Loucy (cell line): ENCODE measurements at regions not wholly inside any gene's neighbourhood (a gene's known extent, or its start where the extent isn't known, plus 50 kb on each side); places are given as distances from the start of the nearest gene placed in this dataset.

Experiments used
- H2AFZ ChIP-seq: fragments of 200-600 bp; sonication (generic); 2 replicates; pipeline ENCODE4 v1.6.0; 2016; ENCODE audit warnings: antibody characterized with exemption, mild to moderate bottlenecking, low read length, moderate library complexity
- H3F3A ChIP-seq: fragments of 200-600 bp; 2 replicates; pipeline ENCODE4 v1.6.0; 2016; ENCODE audit warnings: antibody characterized with exemption, low read depth, mild to moderate bottlenecking
- H3K27me3 ChIP-seq: fragments of 200-600 bp; sonication (generic); 2 replicates; pipeline ENCODE4 v1.6.1; 2014; ENCODE audit warnings: low read length, mild to moderate bottlenecking; ENCODE audit not compliant: insufficient read depth, poor library complexity, severe bottlenecking
- H3K36me3 ChIP-seq: fragments of 200-600 bp; sonication (generic); 2 replicates; pipeline ENCODE4 v1.6.1; 2016; ENCODE audit warnings: low read length; ENCODE audit not compliant: insufficient read depth
- H3K4me1 ChIP-seq: fragments of 200-600 bp; sonication (generic); 2 replicates; pipeline ENCODE4 v1.5.1; 2014; ENCODE audit warnings: low read length, mild to moderate bottlenecking; ENCODE audit not compliant: insufficient read depth, poor library complexity, severe bottlenecking
- H3K4me2 ChIP-seq: fragments of 200-600 bp; sonication (generic); 2 replicates; pipeline ENCODE4 v1.6.0; 2014; ENCODE audit warnings: antibody characterized with exemption, low read length, low read depth, mild to moderate bottlenecking; ENCODE audit not compliant: poor library complexity, severe bottlenecking
- H3K4me3 ChIP-seq: fragments of 200-600 bp; sonication (generic); 2 replicates; pipeline ENCODE4 v1.5.1; 2014; ENCODE audit warnings: low read length, mild to moderate bottlenecking, mixed read lengths; ENCODE audit not compliant: poor library complexity, severe bottlenecking
- H3K79me2 ChIP-seq: fragments of 200-600 bp; sonication (generic); 2 replicates; pipeline ENCODE4 v1.6.1; 2014; ENCODE audit warnings: low read length; ENCODE audit not compliant: insufficient read depth
- H3K9ac ChIP-seq: fragments of 200-600 bp; sonication (generic); 2 replicates; pipeline ENCODE4 v1.6.0; 2014; ENCODE audit warnings: mild to moderate bottlenecking, low read depth, low read length, moderate library complexity; ENCODE audit not compliant: poor library complexity, severe bottlenecking
- H3K9me2 ChIP-seq: fragments of 200-600 bp; sonication (generic); replicated peaks from 2 replicates; pipeline ENCODE4 v1.6.1; 2016; ENCODE audit warnings: low read depth, low read length, mixed read lengths
- H3K9me3 ChIP-seq: fragments of 200-600 bp; sonication (generic); 2 replicates; pipeline ENCODE4 v1.6.1; 2014; ENCODE audit warnings: mild to moderate bottlenecking, antibody characterized with exemption, low read length, low read depth; ENCODE audit not compliant: insufficient read depth
- H4K20me1 ChIP-seq: fragments of 200-600 bp; sonication (generic); 2 replicates; pipeline ENCODE4 v1.6.0; 2014; ENCODE audit warnings: antibody characterized with exemption, low read length, mild to moderate bottlenecking; ENCODE audit not compliant: insufficient read depth, poor library complexity, severe bottlenecking
- EZH2phosphoT487 ChIP-seq: fragments of 200-600 bp; IDR thresholded peaks from 2 replicates; pipeline ENCODE4 v1.6.1; 2018; ENCODE audit warnings: antibody characterized with exemption, mild to moderate bottlenecking, moderate library complexity, borderline replicate concordance
- TF ChIP-seq, protein P1 (sequence below): fragments of 200-600 bp; sonication (generic); conservative IDR thresholded peaks from 2 replicates; pipeline ENCODE4 v1.5.1; 2014; ENCODE audit warnings: mild to moderate bottlenecking, antibody characterized with exemption, low read length

DNA sequence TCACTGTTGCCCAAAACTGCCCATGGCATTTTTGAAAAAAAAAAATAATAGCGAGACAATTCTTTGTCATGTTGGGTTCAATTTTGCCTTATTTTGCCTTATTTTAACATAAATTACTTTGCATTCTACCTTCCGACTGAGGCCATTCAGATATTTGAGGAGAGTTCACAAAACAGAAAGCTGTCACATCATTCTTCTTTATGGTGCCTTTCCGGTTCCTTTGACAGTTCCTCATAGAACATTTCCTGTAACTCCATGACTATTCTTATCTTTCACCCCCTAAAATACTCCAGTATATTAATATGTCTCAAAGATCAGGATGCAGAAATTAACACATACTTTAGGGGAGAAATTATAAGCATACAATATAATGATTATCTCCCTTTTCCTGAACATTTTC is 476.7 kb downstream of the NOVA1 start:
- no peaks in the 10 kb centered on the region for H3K4me1 ChIP-seq
- H3K4me2 ChIP-seq = no peak overlapping the region
- H3F3A ChIP-seq = no peaks in the 10 kb centered on the region
- H3K36me3 ChIP-seq = no peaks in the 10 kb centered on the region
- no peaks in the 10 kb centered on the region for H3K79me2 ChIP-seq
- H3K27me3 ChIP-seq = no peaks in the 10 kb centered on the region
- H3K4me3 ChIP-seq = no peak overlapping the region
- H4K20me1 ChIP-seq = no peaks in the 10 kb centered on the region
- H2AFZ ChIP-seq = no peak overlapping the region
- no peak overlapping the region for H3K9ac ChIP-seq
- H3K9me3 ChIP-seq = no peaks in the 10 kb centered on the region
- TF ChIP-seq EZH2phosphoT487 = no peak
- TF ChIP-seq, protein P1, sequence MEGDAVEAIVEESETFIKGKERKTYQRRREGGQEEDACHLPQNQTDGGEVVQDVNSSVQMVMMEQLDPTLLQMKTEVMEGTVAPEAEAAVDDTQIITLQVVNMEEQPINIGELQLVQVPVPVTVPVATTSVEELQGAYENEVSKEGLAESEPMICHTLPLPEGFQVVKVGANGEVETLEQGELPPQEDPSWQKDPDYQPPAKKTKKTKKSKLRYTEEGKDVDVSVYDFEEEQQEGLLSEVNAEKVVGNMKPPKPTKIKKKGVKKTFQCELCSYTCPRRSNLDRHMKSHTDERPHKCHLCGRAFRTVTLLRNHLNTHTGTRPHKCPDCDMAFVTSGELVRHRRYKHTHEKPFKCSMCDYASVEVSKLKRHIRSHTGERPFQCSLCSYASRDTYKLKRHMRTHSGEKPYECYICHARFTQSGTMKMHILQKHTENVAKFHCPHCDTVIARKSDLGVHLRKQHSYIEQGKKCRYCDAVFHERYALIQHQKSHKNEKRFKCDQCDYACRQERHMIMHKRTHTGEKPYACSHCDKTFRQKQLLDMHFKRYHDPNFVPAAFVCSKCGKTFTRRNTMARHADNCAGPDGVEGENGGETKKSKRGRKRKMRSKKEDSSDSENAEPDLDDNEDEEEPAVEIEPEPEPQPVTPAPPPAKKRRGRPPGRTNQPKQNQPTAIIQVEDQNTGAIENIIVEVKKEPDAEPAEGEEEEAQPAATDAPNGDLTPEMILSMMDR = no peak
- H3K9me2 ChIP-seq = no peaks in the 10 kb centered on the region

DNA sequence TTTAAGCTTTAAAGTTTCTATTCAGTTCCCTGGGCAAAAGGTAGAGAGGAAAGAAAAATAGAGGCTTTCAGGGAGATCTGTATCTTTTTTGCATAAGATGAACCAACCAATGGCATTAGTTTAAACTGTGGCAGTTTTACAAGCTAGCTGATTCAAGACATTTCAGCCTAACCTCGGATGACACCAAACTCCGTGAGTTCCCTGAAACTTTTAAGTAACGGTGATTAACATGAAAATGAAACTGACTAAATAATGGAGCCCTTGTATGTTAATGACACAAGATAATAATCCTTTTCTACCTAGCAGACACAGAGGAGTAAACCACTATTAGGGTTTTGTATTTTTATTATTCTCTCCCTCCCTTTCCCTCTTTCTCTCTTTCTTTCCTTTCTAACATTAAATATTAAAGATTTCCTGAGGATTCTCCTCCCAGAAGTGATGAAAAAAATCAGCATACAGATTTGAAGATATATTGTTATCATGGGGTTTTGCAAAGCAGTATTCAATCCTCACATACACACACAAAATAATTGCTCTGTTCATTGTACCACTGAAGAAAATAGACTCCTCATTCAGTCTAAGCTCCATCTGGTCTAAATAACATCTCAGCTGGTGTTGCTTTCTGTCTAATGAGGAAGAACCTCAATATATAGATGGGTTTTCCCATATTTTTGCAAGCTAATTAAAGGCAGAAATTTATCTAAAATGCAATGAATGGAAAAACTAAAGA is 483.8 kb downstream of the NOVA1 start:
- H3K4me2 ChIP-seq = no peak overlapping the region
- H3K27me3 ChIP-seq = no peaks in the 10 kb centered on the region
- no peak overlapping the region for H3K4me3 ChIP-seq
- H3K79me2 ChIP-seq = no peaks in the 10 kb centered on the region
- no peaks in the 10 kb centered on the region for H3K36me3 ChIP-seq
- H3K9ac ChIP-seq = no peak overlapping the region
- no peaks in the 10 kb centered on the region for H4K20me1 ChIP-seq
- H3F3A ChIP-seq = no peaks in the 10 kb centered on the region
- no peaks in the 10 kb centered on the region for H3K9me3 ChIP-seq
- no peak overlapping the region for H2AFZ ChIP-seq
- TF ChIP-seq EZH2phosphoT487 = no peak
- TF ChIP-seq, protein P1 = no peak
- H3K4me1 ChIP-seq = no peaks in the 10 kb centered on the region
- no peaks in the 10 kb centered on the region for H3K9me2 ChIP-seq

DNA sequence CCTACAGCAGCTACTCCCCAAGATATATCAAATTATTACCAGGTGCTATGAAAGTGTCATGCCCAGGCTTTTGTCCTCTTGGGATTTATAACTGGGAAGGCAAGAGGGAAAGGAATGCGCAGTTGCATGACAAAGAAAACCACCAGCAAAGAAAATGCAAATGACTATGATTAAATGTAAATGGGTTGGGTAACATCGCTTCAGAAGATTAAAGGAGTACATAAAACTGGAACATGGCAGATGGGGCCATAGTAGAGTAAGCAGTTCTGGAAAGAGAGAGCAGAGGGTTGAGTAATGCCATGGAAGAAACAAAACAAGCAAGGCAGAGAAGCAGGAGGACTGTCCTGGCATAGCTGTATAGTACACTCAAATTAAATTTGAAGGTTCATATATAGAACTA is 493.1 kb downstream of the NOVA1 start:
- no peaks in the 10 kb centered on the region for H3K36me3 ChIP-seq
- H3K27me3 ChIP-seq = no peaks in the 10 kb centered on the region
- TF ChIP-seq EZH2phosphoT487 = no peak
- no peaks in the 10 kb centered on the region for H4K20me1 ChIP-seq
- no peaks in the 10 kb centered on the region for H3K79me2 ChIP-seq
- no peaks in the 10 kb centered on the region for H3K9me2 ChIP-seq
- H3K4me3 ChIP-seq = no peak overlapping the region
- no peak overlapping the region for H3K9ac ChIP-seq
- H3K9me3 ChIP-seq = no peaks in the 10 kb centered on the region
- H2AFZ ChIP-seq = no peak overlapping the region
- no peaks in the 10 kb centered on the region for H3K4me1 ChIP-seq
- H3K4me2 ChIP-seq = no peak overlapping the region
- no peaks in the 10 kb centered on the region for H3F3A ChIP-seq

DNA sequence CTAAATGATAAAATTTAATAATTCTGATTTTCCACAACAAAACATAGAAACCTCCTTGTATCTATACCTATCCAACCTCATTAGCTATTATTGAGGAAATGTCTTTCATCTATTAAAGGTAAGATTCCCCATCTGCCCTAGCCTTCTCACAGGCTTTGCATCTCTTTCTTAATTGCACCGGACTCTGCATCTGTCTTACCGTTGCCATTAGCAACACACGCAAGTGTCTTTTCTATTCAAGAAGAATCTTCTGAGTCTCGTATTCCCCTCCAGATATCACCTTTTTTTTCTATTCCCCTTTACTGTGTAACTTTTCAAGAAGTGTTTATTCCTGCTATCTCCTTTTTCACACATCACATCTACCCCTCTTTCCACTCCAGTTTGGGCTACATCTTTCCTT is 500.0 kb downstream of the NOVA1 start:
- H3K9me2 ChIP-seq = no peaks in the 10 kb centered on the region
- no peaks in the 10 kb centered on the region for H3K79me2 ChIP-seq
- no peak overlapping the region for H3K4me2 ChIP-seq
- no peak overlapping the region for H2AFZ ChIP-seq
- H3K9me3 ChIP-seq = no peaks in the 10 kb centered on the region
- TF ChIP-seq, protein P1 = no peak
- no peak for TF ChIP-seq EZH2phosphoT487
- H3K36me3 ChIP-seq = no peaks in the 10 kb centered on the region
- H3K4me1 ChIP-seq = no peaks in the 10 kb centered on the region
- H3K9ac ChIP-seq = no peak overlapping the region
- no peaks in the 10 kb centered on the region for H3K27me3 ChIP-seq
- no peaks in the 10 kb centered on the region for H3F3A ChIP-seq
- no peak overlapping the region for H3K4me3 ChIP-seq
- no peaks in the 10 kb centered on the region for H4K20me1 ChIP-seq
